ENCODE measurements at regions not wholly inside any gene's neighbourhood (a gene's known extent, or its start where the extent isn't known, plus 50 kb on each side); places are given as distances from the start of the nearest gene placed in this dataset.

DNA sequence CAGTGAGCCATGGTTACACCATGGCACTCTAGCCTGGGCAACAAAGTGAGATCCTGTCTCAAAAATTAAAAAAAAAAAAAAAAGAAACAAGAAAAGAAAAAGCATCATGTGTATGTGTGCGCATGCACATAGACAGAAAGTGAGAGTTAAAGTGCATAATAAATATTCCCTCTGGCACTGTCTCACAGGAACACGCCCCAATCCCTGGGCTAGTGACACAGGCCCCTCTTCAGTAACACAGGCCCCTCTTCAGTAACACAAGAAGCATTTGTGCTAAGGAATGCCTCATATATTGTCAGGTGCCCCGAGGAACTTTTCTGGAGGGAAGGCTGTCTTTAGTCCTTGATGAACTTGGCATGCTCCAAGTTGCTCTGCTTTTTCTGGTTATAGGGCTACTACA, 57.5 kb downstream of the RPL27A start:
- DNase-seq (ENCODE audit: low spot score) = no peak
- TF ChIP-seq, protein P1, sequence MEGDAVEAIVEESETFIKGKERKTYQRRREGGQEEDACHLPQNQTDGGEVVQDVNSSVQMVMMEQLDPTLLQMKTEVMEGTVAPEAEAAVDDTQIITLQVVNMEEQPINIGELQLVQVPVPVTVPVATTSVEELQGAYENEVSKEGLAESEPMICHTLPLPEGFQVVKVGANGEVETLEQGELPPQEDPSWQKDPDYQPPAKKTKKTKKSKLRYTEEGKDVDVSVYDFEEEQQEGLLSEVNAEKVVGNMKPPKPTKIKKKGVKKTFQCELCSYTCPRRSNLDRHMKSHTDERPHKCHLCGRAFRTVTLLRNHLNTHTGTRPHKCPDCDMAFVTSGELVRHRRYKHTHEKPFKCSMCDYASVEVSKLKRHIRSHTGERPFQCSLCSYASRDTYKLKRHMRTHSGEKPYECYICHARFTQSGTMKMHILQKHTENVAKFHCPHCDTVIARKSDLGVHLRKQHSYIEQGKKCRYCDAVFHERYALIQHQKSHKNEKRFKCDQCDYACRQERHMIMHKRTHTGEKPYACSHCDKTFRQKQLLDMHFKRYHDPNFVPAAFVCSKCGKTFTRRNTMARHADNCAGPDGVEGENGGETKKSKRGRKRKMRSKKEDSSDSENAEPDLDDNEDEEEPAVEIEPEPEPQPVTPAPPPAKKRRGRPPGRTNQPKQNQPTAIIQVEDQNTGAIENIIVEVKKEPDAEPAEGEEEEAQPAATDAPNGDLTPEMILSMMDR (conservative IDR thresholded peaks at IDR 0.05; ENCODE audit: low read length) = no peak
- no peak for TF ChIP-seq EZH2phosphoT487 (IDR thresholded peaks at IDR 0.05; ENCODE audit: borderline replicate concordance, low read depth, low read length)
- no peaks in the 10 kb centered on the region for H3K36me3 ChIP-seq (ENCODE audit: insufficient read depth, low read length)
- no peaks in the 10 kb centered on the region for H4K20me1 ChIP-seq (ENCODE audit: insufficient read depth, low read length)
- H3K4me1 ChIP-seq (ENCODE audit: insufficient read depth, low read length, poor library complexity, severe bottlenecking) = no peaks in the 10 kb centered on the region
- POLR2A ChIA-PET = no interaction called here
- intact Hi-C loops (cut with micrococcal nuclease; ENCODE audit: unreplicated experiment) = no loop called here
- H3K4me2 ChIP-seq (ENCODE audit: low read length) = no peak overlapping the region
- no peaks in the 10 kb centered on the region for H3K79me2 ChIP-seq (ENCODE audit: insufficient read depth, low read depth, low read length)
- CTCF ChIA-PET (ENCODE audit: unreplicated experiment) = no interaction called here
- no peak overlapping the region for H2AFZ ChIP-seq (ENCODE audit: low read length)
- no peak overlapping the region for H3K4me3 ChIP-seq (ENCODE audit: low read depth, low read length, poor library complexity, severe bottlenecking)
- no peaks in the 10 kb centered on the region for H3K9me3 ChIP-seq (ENCODE audit: low read length)
- H3K9me2 ChIP-seq (ENCODE audit: insufficient read depth, low read length) = no peaks in the 10 kb centered on the region
- BruUV-seq (replicated peaks) = no TSS peak
- H3K27ac ChIP-seq (ENCODE audit: low read depth, low read length, poor library complexity, severe bottlenecking) = no peak overlapping the region

DNA sequence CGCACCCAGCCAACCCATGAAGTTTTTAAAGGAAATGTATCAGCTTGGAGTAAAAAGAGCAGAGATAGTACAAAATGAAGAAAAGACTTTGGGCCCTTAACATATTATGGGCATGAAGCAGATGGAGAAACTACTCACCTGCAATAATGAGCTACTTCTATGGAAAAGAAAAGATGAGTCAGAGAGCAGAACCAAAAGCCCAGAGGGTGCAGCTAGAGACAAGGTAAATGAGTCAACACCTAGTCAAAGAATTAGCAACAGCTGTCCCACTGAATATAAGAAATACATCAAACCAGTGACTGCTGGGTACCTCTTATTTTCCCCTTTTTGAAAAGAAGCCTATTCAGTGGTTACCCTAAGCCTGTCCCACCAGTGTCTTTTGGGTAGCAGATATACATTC, 61.8 kb downstream of the RPL27A start:
- Histone ChIP-seq H3K79me2 (ENCODE audit: insufficient read depth, low read depth, low read length) (no peaks in the 10 kb centered on the region), H3K4me2 (ENCODE audit: low read length) (no peak overlapping the region), H2AFZ (ENCODE audit: low read length) (no peak overlapping the region), H3K4me1 (ENCODE audit: insufficient read depth, low read length, poor library complexity, severe bottlenecking) (no peaks in the 10 kb centered on the region), H3K4me3 (ENCODE audit: low read depth, low read length, poor library complexity, severe bottlenecking) (no peak overlapping the region), H3K9me3 (ENCODE audit: low read length) (no peaks in the 10 kb centered on the region), H4K20me1 (ENCODE audit: insufficient read depth, low read length) (no peaks in the 10 kb centered on the region), H3K36me3 (ENCODE audit: insufficient read depth, low read length) (no peaks in the 10 kb centered on the region), H3K9me2 (ENCODE audit: insufficient read depth, low read length) (no peaks in the 10 kb centered on the region), H3K27ac (ENCODE audit: low read depth, low read length, poor library complexity, severe bottlenecking) (no peak overlapping the region)
- BruUV-seq (replicated peaks) = no TSS peak
- intact Hi-C loops (cut with micrococcal nuclease; ENCODE audit: unreplicated experiment) = no loop called here
- no peak for TF ChIP-seq EZH2phosphoT487 (IDR thresholded peaks at IDR 0.05; ENCODE audit: borderline replicate concordance, low read depth, low read length)
- TF ChIP-seq, protein P1 (conservative IDR thresholded peaks at IDR 0.05; ENCODE audit: low read length) = no peak
- ChIA-PET CTCF (ENCODE audit: unreplicated experiment) (no interaction called here), POLR2A (interaction anchor here (0.7 kb wide), 2 partner anchors 436 to 1306 kb away, joined by 3 read pairs; no protein-coding TSS in a partner anchor)
- DNase-seq (ENCODE audit: low spot score) = no peak

DNA sequence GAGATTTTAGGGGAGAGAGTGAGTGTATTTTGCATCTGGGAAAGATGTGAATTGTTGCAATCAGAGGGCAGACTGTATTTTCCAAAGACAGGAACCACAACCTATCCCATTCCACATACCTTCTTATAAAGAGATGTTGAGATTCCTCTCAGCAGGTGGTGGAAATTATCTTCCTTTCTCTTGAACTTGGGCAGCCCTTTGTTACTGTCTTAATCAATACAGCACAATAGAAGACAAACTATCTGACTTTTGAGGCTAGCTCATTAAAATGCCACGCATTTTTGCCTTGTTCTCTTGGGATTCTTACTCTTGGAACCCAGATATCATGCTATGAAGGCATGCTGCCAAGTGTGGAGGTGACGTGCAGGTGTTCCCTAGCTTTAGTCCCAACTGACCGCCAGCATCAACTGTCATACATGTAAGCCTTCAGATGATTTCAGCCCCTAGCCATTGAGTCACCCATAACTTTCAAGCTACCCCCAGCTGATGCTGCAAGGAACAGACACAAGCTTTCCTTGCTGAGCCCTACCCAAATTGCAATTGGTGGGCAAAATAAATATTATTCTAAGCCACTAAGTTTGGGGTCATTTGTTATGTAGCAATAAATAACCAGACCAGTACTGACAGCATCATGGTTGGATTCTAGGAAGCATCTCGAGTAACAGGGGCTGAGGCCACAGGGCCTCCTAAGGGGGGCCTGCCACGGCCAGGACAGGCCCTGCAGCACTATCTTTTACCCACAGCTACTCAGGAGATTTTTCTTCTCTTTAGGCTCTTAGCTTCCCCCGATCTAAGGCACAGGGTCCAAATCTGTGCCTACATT, 63.0 kb downstream of the RPL27A start:
- H3K4me2 ChIP-seq (ENCODE audit: low read length) = no peak overlapping the region
- H2AFZ ChIP-seq (ENCODE audit: low read length) = no peak overlapping the region
- H3K79me2 ChIP-seq (ENCODE audit: insufficient read depth, low read depth, low read length) = no peaks in the 10 kb centered on the region
- DNase-seq (ENCODE audit: low spot score) = no peak
- no peaks in the 10 kb centered on the region for H3K4me1 ChIP-seq (ENCODE audit: insufficient read depth, low read length, poor library complexity, severe bottlenecking)
- ChIA-PET POLR2A (interaction anchor here (0.6 to 0.7 kb wide), 2 partner anchors 437 to 1412 kb away, joined by 3 to 4 read pairs; no protein-coding TSS in a partner anchor), CTCF (ENCODE audit: unreplicated experiment) (no interaction called here)
- intact Hi-C loops (cut with micrococcal nuclease; ENCODE audit: unreplicated experiment) = no loop called here
- no peaks in the 10 kb centered on the region for H4K20me1 ChIP-seq (ENCODE audit: insufficient read depth, low read length)
- H3K9me3 ChIP-seq (ENCODE audit: low read length) = no peaks in the 10 kb centered on the region
- TF ChIP-seq EZH2phosphoT487 (IDR thresholded peaks at IDR 0.05; ENCODE audit: borderline replicate concordance, low read depth, low read length) = no peak
- TF ChIP-seq, protein P1 (conservative IDR thresholded peaks at IDR 0.05; ENCODE audit: low read length) = no peak
- no peak overlapping the region for H3K27ac ChIP-seq (ENCODE audit: low read depth, low read length, poor library complexity, severe bottlenecking)
- H3K9me2 ChIP-seq (ENCODE audit: insufficient read depth, low read length) = no peaks in the 10 kb centered on the region
- H3K36me3 ChIP-seq (ENCODE audit: insufficient read depth, low read length) = no peaks in the 10 kb centered on the region
- no peak overlapping the region for H3K4me3 ChIP-seq (ENCODE audit: low read depth, low read length, poor library complexity, severe bottlenecking)
- no TSS peak for BruUV-seq (replicated peaks)

Data from OCI-LY7 (cell line).